IPS DF 4.7 (cell line): ENCODE measurements at regions not wholly inside any gene's neighbourhood (a gene's known extent, or its start where the extent isn't known, plus 50 kb on each side); places are given as distances from the start of the nearest gene placed in this dataset.
"Not testable (repeated sequence)": the region's sequence is repeated elsewhere in the genome, so short reads cannot be mapped to it uniquely, and the experiment has no call there.

Experiments used
- DNase-seq: peaks from one replicate; pipeline ENCODE4 v3.0.0-alpha.2; 2013; ENCODE audit warnings: low spot score; ENCODE audit errors: extremely low read depth

DNA sequence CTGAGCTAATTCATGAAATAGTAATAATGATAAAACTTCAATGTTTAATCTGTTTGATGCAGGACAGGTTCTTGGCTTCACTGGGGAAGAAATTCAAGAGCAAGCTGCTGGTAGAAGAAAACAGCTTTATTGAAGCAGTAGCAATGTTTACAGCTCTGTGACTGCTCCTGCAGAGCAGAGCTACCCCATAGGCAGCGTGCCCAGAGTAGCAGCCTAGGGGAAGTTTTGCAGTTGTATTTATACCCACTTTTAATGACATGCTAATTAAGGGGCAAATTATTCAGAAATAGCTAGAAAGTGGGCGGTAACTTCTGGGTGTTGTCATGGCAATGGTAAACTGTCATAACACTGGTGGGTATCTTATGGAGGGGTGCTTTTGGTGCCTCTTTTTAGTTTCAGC, 518.0 kb downstream of the RFPL4B start:
- DNase-seq, result no peak

DNA sequence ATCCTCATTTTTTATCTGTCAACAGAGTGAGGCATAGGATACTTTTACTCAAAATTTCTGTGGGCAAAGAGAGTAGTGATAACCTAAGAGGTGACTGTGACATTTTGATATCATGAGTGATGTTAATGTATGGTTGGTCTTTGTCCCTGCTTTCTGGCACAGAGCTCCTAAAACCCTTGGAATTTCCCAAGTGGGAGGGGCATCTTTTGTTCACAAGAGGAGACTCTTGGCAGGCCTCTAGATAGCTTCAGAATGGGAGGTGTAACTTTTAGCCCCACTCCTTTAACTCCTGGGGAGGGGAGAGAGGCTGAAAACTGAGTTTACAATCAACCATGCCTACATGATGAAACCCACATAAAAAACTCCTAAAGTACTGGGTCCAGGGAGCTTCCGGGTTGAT, 527.8 kb downstream of the RFPL4B start:
- DNase-seq, result no peak

DNA sequence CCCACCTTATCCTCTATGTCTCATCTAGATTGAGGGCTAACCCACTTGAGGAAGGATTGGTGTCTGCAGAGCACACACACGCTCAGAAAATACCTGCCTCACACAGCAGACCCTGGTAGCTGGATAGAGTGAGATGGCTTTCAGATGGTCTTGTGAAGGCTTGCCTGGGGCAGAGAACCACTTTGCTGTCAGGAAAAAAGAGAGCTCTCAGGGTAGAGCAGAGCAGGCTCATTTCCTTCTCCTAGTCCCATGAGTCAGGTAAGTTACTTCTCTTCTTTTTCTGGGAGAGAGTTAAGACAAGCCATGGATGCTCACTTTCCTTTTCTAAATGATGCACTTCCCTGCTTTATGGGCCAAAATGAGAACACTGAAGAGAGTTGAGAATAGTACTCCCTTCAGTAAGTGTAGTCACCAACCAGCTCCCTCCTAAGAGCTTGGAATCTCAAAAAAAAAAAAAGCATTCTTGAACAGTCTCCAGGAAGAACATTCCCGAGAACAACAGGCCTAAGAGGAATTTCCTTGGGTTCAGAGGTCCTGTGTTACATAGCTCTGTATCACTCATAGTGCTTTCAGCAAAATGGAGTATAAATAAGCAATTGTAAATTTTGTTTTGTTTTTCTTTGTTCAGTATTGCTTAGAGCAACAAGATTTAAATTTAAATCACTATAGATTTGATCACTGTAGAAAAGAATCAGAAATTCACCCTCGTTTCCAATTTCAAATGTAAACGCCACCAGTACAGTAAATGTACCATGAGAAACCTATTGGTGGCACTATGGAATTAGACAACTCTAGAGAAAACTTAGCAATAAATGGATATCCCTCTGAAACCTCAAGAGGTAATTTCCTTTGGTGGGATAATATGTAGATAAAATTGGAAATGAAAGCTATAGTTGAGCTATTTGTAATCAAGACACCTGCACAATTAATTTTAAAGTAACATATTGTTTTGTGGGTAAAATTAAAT, 530.3 kb downstream of the RFPL4B start:
- no peak for DNase-seq

DNA sequence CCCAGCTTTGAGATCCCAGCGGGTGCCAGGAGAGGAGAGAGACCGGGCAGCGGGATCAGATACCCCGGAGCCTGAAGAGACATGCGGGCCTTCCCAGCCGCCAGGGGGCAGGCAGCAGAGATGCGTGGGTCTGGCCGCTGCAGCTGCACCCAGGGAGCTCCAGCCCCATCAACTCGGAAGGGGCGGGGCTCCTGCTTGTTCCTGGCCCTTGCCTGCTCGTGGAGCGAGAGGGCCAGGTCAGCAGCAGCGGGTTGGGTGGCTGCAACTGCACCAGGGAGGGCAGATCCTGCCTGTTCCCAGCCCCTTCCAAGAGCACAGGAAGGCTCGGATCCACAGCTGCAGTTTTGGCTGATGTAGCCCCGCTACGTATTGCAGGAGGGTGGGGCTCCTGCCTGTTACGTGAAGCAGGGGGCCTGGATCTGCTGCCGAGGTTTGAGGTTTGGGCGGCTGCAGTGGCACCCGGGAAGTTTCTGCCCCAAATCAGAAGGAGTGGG, 532.8 kb downstream of the RFPL4B start:
- peak; percentile 33 for DNase-seq

DNA sequence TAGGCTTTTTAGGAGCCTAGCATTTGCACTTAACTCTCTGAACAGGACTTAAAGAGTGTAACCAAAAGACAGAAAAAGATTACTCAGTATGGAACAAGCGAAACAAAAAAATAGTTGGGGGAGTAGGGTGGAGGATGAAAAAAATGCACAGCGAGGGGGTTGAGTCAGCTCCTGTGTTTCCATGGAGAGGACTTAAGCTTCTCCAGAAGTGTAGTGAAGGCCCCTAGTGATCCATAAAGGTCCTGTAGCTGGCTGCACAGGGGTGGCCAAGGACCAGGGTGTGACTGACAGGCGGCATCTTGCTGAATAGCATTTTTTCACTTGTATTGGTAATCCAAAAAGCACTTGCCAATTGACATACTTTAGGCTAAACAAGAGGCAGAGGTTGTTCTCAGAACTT, 533.9 kb downstream of the RFPL4B start:
- no peak for DNase-seq

DNA sequence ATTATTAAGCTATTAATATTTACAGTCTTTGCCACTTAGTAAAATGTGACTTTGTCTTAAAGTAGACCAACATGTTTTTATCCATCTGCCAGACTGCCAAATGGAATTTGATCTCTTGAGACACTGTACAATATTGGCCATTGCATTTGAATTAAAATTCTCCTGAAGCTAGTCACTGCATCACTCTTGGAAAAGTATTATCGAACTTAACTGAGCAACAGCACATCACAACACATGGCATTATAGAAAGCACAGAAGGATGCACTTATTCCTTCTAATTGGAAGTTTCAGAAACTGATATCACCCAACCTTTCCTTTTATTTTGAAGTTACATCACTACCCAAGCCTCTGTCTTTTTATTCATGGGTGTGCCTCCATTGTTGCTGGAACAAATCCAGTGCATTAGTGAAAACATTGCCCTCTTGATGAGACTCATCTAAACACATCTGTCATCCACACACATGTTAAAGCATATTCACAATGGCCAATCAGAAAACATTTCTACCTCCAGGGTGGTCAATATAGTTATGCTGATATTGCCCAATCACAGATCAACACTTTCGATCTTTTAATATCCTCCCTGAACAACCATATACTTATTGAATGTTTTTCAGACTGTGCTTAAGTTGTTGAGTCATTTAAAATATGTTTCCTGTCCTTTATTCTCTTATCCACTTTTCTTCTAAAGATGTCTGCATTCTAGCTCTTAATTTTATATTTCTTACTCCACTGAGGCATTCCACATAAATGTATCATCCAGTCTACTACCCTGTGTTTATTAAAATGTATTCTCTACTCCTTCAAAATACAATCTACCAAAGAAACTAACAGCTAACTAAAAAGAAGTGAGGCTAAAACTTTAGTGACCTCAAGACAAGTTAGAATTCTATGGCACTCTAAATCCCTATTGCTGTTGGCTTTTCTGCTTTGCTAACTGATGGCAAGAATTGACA, 535.0 kb downstream of the RFPL4B start:
- no peak for DNase-seq

DNA sequence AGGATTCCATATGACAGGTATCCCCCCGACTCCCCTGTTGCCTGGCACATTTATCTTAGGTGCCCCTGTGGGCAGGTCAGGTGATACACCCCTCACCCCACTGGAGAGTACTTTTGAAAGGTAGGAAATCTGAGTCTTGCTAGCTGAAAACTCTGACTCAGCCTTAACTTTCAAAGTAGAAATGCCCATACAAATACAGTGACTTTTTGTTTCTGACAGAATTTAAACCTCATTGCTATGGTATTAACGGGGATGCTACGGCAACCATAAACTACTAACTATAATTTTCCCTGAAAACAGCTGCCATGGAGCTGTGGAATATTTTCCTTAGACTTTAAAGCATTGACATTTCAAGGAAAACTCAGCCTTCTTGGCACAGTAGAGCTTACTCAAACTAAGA, 536.0 kb downstream of the RFPL4B start:
- no peak for DNase-seq

DNA sequence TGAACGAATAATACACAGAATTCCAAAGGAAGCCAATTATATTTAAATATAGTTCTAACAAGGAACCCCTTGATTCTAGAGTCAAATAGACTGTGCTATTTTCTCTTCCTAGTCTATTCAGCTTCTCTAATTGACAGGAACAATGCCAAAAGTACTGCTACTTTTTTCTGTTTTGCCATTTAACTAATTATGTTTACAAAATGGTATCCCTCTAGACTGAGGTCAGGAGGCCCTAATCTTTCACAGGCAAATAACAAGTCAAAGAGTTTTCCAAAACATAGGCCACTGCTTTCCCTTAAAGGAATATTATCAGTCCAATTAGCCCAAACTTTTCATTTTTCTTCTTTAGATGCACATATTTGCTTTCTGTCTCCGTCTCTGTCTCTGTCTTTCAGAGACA, 539.3 kb downstream of the RFPL4B start:
- no peak for DNase-seq

DNA sequence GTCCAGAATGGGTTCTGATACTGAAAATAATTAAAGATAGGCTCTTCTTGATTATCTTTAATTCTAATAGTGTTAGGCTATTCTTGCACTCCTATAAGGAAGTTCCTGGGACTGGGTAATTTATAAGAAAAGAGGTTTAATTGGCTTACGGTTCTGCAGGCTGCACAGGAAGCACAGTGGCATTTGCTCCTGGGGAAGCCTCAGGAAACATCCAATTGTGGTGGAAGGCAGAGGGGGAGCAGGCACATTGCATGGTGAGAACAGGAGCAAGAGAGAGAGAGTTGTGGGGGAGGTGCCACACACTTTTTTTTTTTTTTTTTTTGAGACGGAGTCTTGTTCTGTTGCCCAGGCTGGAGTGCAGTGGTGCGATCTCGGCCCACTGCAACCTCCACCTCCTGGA, 540.3 kb downstream of the RFPL4B start:
- DNase-seq, result not testable (repeated sequence)

DNA sequence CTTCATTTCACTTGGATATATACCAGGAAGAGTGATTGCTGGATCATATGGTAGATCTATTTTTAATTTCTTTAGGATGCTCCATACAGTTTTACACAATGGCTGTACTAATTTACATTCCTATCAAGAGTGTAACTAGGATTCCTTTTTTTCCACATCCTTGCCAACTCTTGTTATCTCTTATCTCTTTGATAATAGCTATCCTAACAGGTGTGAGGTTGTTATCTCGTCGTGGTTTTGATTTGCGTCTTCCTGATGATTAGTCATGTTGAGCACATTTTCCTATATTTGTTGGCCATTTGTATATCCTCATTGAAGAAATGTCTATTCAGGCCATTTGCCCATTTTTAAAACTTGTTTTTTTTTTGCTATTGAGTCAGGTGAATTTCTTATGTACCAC, 552.4 kb downstream of the RFPL4B start:
- DNase-seq, result no peak

DNA sequence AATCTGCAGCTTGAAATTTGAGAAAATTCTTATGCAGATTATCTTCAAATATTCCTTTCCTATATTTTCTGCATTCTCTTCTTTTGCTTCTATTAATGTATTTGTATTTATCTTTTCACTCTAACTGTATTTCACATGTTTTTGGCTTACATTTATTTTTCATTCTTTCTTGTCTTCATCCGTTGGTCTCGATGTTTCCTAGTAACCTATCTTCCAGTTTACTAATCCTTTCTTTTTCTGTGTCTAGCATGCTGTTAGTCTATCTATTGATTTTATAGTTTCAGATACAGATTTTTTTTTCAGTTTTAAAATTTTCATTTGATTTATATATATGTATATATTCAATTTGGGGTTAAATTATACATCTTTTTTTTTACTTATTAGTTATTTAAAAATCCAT, 556.2 kb downstream of the RFPL4B start:
- no peak for DNase-seq

DNA sequence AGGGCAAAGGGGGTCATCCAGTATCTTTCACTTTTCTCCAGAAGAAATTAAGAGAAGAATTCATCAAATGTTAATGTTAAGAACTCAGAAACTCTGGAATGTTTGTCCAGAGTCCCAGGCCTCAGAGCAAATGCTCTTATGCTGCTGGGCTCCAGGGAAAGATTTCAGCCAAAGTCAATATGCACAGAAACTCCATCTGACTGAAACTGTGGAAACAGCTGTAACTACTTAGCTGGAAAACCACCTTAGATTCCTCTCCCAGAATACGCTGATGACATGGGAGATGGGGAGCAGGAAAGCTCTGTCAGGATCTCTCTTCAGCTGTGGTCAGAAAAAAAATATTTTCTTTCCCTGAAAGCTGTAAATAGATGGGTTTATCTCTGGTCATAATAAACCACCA, 559.6 kb downstream of the RFPL4B start:
- no peak for DNase-seq

DNA sequence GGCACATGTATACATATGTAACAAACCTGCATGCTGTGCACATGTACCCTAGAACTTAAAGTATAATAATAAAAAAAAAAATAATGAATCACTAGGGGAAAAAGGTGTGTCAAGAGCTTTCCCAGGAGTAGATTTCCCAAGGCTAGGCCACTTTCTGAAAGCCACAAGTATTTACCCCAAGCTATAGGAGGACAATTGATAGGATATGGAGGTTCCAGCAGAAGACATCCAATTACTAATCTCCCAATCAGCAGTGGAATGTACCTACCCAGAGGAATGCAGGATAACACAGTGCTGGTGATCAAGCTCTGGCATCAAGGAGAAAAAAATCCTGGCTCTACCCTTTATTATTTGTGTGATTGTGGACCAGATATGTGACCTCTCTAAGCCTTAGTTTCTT, 562.7 kb downstream of the RFPL4B start:
- DNase-seq, result no peak

DNA sequence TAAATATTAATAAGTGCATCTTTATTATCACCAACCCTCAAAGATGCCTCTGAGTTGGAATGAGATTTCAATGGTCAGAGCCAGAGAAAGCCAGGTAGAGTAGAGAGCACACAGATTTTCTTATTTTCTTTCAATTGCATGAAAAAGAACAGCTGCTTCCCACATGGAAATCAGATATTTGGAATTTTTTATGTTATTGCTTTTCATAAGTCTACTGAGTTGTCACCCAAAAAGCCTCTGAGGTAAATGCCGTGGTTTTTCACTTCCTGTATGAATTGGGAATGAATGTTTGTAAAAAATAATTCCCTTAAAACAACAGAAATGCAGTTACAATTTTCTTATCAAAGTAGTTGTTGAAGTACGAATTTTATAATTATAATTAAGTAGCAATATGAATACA, 563.1 kb downstream of the RFPL4B start:
- DNase-seq, result no peak

DNA sequence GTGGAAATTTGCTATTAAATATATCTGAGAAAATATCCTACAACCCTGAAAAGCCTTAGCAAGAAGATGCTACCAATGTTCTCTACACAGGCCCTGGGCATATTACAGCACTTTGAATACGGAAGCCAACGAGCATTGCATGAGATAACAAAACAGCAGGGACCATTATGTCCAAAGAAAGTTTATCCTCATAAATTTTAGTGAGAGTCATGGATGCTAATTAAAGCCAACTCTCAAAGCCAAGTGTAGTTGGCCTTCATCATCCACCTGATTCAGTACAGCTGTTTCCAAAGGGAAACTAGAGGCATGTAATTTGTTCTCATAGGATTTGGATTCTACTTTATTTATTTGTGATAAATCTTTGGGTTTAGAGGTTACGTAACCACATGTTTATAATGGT, 564.8 kb downstream of the RFPL4B start:
- no peak for DNase-seq

DNA sequence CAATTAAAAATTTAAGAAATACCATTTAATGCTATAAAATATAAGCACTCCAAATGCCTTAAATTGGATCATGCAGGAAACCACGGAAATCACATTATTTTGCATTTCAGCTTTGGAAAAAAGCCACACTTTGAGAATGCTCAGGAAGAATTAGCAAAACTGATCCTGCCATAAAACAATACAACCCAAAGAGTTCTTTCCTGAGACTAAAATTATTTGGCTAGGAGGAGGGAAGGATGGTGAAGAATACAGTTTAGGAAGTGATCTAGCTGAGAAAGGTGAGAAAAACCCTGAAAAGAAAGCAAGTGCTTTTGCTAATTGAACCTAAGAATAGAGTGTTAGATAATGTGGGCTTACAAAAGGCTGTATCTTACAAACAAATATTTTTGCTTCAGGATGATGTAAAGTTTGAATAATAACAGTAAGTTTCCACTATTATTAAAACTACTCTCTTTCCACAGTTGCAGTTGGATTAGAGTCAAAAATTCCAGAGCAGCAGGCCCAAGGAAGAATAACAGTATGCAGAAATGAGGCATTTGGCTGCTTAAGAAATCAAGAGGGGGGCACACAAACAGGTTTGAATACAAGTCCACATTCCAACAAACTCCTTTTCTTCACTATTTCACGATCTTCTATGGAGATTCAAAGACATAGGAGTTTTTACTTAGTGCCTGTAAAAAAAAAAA, 565.4 kb downstream of the RFPL4B start:
- DNase-seq, result no peak

DNA sequence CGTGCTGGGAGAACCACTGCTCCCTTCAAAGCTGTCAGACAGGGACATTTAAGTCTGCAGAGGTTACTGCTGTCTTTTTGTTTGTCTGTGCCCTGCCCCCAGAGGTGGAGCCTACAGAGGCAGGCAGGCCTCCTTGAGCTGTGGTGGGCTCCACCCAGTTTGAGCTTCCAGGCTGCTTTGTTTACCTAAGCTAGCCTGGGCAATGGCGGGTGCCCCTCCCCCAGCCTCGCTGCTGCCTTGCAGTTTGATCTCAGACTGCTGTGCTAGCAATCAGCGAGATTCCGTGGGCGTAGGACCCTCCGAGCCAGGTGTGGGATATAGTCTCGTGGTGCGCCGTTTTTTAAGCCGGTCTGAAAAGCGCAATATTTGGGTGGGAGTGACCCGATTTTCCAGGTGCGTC, 572.6 kb downstream of the RFPL4B start:
- DNase-seq, result not testable (repeated sequence)

DNA sequence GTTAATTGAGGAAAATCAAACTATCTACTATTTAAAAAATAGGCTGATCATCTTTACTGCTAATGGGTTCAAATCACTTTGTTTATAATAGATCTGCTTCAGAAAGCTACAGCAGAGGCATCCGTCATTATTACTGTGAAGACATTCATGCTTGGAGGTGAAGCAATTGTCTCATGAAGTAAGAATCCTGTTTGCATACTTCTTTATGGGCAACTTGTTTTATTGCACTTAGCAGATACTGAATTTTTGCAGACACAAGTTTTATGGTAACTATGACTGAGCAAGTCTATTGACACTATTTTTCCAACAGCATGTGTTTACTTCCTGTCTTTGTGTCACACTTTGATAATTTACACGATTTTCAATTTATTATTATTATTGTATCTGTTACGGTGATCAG, 573.9 kb downstream of the RFPL4B start:
- no peak for DNase-seq

DNA sequence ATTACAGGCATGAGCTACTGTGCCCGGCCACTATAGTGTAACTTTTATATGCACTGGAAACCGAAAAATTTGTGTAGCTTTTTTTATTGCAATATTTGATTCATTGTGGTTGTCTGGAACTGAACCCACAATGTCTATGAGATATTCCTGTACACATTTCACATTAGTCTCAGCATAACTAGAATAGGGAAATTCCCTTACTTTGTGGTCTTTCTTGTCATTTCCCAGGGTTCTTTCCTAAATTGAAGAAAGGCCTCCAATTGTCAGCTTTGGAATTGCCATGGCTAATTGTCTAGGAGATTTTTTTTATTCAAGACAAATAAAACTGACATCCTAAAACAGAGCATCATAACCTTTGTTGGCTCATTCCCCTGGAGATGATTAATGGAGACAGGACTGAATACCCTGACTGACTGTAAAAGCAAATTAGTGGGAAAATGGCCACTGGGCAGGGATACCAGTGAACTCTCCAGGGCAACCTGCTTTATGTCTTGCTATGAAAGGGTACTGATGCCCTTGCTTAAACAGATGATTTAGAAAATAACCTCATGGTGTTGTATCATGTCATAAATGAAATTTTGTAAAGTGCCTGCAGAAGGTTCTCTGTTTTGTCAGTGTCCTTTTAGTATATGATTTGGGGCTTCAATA, 576.9 kb downstream of the RFPL4B start:
- no peak for DNase-seq

DNA sequence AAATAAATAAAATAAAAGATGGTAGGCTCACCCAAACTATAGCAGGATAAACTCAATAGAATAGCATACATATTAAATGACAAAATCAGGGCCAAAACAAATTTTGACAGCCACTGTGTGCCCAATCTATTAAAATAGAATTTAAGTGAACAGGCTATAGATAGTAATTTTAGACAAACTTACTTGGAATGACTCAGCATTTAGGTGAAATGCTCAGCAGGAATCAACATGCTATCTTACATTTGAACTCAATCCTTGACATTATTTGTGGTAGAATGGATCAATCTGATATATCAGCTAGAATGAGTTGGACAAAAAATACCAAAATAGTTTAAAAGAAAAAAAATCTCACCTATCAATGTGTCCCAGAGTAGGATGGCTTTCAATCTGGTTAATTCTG, 578.6 kb downstream of the RFPL4B start:
- no peak for DNase-seq
